ENCODE measurements at regions not wholly inside any gene's neighbourhood (a gene's known extent, or its start where the extent isn't known, plus 50 kb on each side); places are given as distances from the start of the nearest gene placed in this dataset.

DNA sequence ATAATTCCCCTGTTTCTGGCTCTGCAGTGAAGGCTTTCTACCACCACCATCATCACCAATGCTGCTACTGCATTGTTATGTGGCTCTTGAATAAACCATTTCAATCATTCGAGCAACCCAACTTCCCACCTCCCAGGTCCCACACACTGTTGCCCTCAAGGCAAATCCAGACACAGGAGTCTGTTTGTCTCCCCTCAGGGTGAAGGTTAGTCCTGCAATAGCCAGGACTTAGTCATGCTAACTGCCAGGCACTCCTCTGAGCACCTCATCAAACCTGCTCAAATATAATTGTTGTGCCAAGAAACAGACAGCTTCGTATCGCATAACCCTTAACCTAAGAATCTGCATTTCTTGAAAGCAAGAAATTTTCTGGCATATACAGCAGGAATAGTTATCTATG lies 213.2 kb downstream of the KDR start:
- H3K4me3 Mint-ChIP-seq: no peak overlapping the region
- H3K27ac Mint-ChIP-seq: no peak overlapping the region
- DNase-seq: no peak
- CTCF ChIA-PET: no interaction called here
- no peaks in the 10 kb centered on the region for H3K27me3 Mint-ChIP-seq
- Histone ChIP-seq H3K27ac (ENCODE audit: low read depth, low read length) (no peak overlapping the region), H3K4me3 (ENCODE audit: low read length) (no peak overlapping the region), H3K36me3 (ENCODE audit: insufficient read depth, low read length) (no peaks in the 10 kb centered on the region), H3K9me3 (ENCODE audit: low read length) (no peaks in the 10 kb centered on the region), H3K4me1 (ENCODE audit: insufficient read depth, low read length) (no peaks in the 10 kb centered on the region), H3K27me3 (ENCODE audit: insufficient read depth, low read length, poor library complexity, severe bottlenecking) (no peaks in the 10 kb centered on the region)
- peaks cover 3 to 6% (median 5%) of the 10 kb centered on the region in 5 donors for H3K9me3 Mint-ChIP-seq
- peaks cover 0 to 9% (median 0%) of the 10 kb centered on the region in 3 donors for H3K36me3 Mint-ChIP-seq
- POLR2A ChIA-PET: no interaction called here
- H3K4me1 Mint-ChIP-seq: no peaks in the 10 kb centered on the region

DNA sequence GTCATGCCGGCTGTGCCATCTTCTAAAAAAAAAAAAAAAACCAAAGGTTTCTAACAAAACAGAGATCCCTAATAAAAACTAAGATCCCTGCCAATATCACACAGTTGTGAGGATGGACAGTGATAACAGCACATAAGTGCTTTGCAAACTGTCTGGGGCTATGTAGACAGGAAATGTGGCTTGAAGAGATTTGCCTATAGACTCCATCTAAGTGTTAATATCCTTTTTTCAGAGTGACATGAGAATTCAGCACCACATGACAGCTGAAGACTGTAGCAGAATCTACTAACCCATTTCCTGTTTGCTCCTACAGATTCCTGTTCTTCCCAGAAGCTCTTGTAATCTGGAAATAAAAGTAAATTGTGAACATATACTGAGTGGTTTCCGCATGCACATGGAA lies 215.4 kb downstream of the KDR start:
- no peaks in the 10 kb centered on the region for H3K27me3 ChIP-seq (ENCODE audit: insufficient read depth, low read length, poor library complexity, severe bottlenecking)
- Mint-ChIP-seq H3K4me3 (no peak overlapping the region), H3K27me3 (no peaks in the 10 kb centered on the region), H3K36me3 (peaks cover 0 to 23% (median 0%) of the 10 kb centered on the region in 3 donors), H3K9me3 (peaks cover 7 to 12% (median 9%) of the 10 kb centered on the region in 5 donors), H3K27ac (no peak overlapping the region), H3K4me1 (no peaks in the 10 kb centered on the region)
- CTCF ChIA-PET: no interaction called here
- no peaks in the 10 kb centered on the region for H3K9me3 ChIP-seq (ENCODE audit: low read length)
- H3K4me1 ChIP-seq (ENCODE audit: insufficient read depth, low read length): no peaks in the 10 kb centered on the region
- no peak overlapping the region for H3K4me3 ChIP-seq (ENCODE audit: low read length)
- POLR2A ChIA-PET: no interaction called here
- no peak overlapping the region for H3K27ac ChIP-seq (ENCODE audit: low read depth, low read length)
- no peak for DNase-seq
- H3K36me3 ChIP-seq (ENCODE audit: insufficient read depth, low read length): no peaks in the 10 kb centered on the region

GRCh38 chr4:54908763-54909162 lies 216.6 kb downstream of the KDR start:
- H3K27ac Mint-ChIP-seq: no peak overlapping the region
- no peak overlapping the region for H3K4me3 Mint-ChIP-seq
- H3K36me3 Mint-ChIP-seq: peaks cover 0 to 27% (median 0%) of the 10 kb centered on the region in 3 donors
- POLR2A ChIA-PET: no interaction called here
- Histone ChIP-seq H3K4me1 (ENCODE audit: insufficient read depth, low read length) (no peaks in the 10 kb centered on the region), H3K9me3 (ENCODE audit: low read length) (no peaks in the 10 kb centered on the region), H3K27ac (ENCODE audit: low read depth, low read length) (no peak overlapping the region), H3K27me3 (ENCODE audit: insufficient read depth, low read length, poor library complexity, severe bottlenecking) (no peaks in the 10 kb centered on the region), H3K4me3 (ENCODE audit: low read length) (no peak overlapping the region), H3K36me3 (ENCODE audit: insufficient read depth, low read length) (no peaks in the 10 kb centered on the region)
- CTCF ChIA-PET: no interaction called here
- no peak for DNase-seq
- peaks cover 0 to 1% of the 10 kb centered on the region in 2 donors for H3K27me3 Mint-ChIP-seq
- H3K4me1 Mint-ChIP-seq: no peaks in the 10 kb centered on the region
- peaks cover 7 to 12% (median 9%) of the 10 kb centered on the region in 5 donors for H3K9me3 Mint-ChIP-seq

- H3K9me3 ChIP-seq (ENCODE audit: low read length): no peaks in the 10 kb centered on the region
- H3K27ac Mint-ChIP-seq: no peak overlapping the region
- H3K4me3 Mint-ChIP-seq: no peak overlapping the region
- DNase-seq: no peak
- no peaks in the 10 kb centered on the region for H3K4me1 Mint-ChIP-seq
- ChIA-PET CTCF (no interaction called here), POLR2A (no interaction called here)
- peaks cover 0 to 4% of the 10 kb centered on the region in 2 donors for H3K27me3 Mint-ChIP-seq
- peaks cover 7 to 12% (median 8%) of the 10 kb centered on the region in 5 donors for H3K9me3 Mint-ChIP-seq
- no peak overlapping the region for H3K4me3 ChIP-seq (ENCODE audit: low read length)
- no peaks in the 10 kb centered on the region for H3K36me3 ChIP-seq (ENCODE audit: insufficient read depth, low read length)
- no peaks in the 10 kb centered on the region for H3K4me1 ChIP-seq (ENCODE audit: insufficient read depth, low read length)
- H3K36me3 Mint-ChIP-seq: peaks cover 0 to 31% (median 0%) of the 10 kb centered on the region in 3 donors
- no peak overlapping the region for H3K27ac ChIP-seq (ENCODE audit: low read depth, low read length)
- H3K27me3 ChIP-seq (ENCODE audit: insufficient read depth, low read length, poor library complexity, severe bottlenecking): no peaks in the 10 kb centered on the region
Measured at GRCh38 chr4:54904953-54905352, 220.4 kb downstream of the KDR start.

GRCh38 chr4:54902976-54903375 lies 222.4 kb downstream of the KDR start:
- Histone ChIP-seq H3K4me3 (ENCODE audit: low read length) (no peak overlapping the region), H3K27me3 (ENCODE audit: insufficient read depth, low read length, poor library complexity, severe bottlenecking) (no peaks in the 10 kb centered on the region), H3K9me3 (ENCODE audit: low read length) (no peaks in the 10 kb centered on the region), H3K36me3 (ENCODE audit: insufficient read depth, low read length) (no peaks in the 10 kb centered on the region), H3K4me1 (ENCODE audit: insufficient read depth, low read length) (no peaks in the 10 kb centered on the region), H3K27ac (ENCODE audit: low read depth, low read length) (no peak overlapping the region)
- POLR2A ChIA-PET: no interaction called here
- peaks cover 0 to 30% (median 0%) of the 10 kb centered on the region in 3 donors for H3K36me3 Mint-ChIP-seq
- CTCF ChIA-PET: no interaction called here
- peaks cover 0 to 7% (median 0%) of the 10 kb centered on the region in 3 donors for H3K4me1 Mint-ChIP-seq
- H3K27ac Mint-ChIP-seq: no peak overlapping the region
- H3K9me3 Mint-ChIP-seq: peaks cover 5 to 12% (median 8%) of the 10 kb centered on the region in 5 donors
- no peak for DNase-seq
- no peak overlapping the region for H3K4me3 Mint-ChIP-seq
- peaks cover 0 to 4% of the 10 kb centered on the region in 2 donors for H3K27me3 Mint-ChIP-seq

GRCh38 chr4:54902271-54902670 lies 223.1 kb downstream of the KDR start:
- no peaks in the 10 kb centered on the region for H3K4me1 ChIP-seq (ENCODE audit: insufficient read depth, low read length)
- H3K27ac ChIP-seq (ENCODE audit: low read depth, low read length): no peak overlapping the region
- POLR2A ChIA-PET: no interaction called here
- no peak for DNase-seq
- peaks cover 3 to 9% (median 4%) of the 10 kb centered on the region in 5 donors for H3K9me3 Mint-ChIP-seq
- no peak overlapping the region for H3K4me3 ChIP-seq (ENCODE audit: low read length)
- CTCF ChIA-PET: no interaction called here
- H3K27me3 ChIP-seq (ENCODE audit: insufficient read depth, low read length, poor library complexity, severe bottlenecking): no peaks in the 10 kb centered on the region
- H3K4me3 Mint-ChIP-seq: no peak overlapping the region
- H3K27me3 Mint-ChIP-seq: peaks cover 0 to 4% of the 10 kb centered on the region in 2 donors
- H3K36me3 ChIP-seq (ENCODE audit: insufficient read depth, low read length): no peaks in the 10 kb centered on the region
- H3K27ac Mint-ChIP-seq: no peak overlapping the region
- H3K36me3 Mint-ChIP-seq: peaks cover 0 to 23% (median 0%) of the 10 kb centered on the region in 3 donors
- peaks cover 0 to 7% (median 0%) of the 10 kb centered on the region in 3 donors for H3K4me1 Mint-ChIP-seq
- no peaks in the 10 kb centered on the region for H3K9me3 ChIP-seq (ENCODE audit: low read length)

GRCh38 chr4:54901202-54901601 lies 224.2 kb downstream of the KDR start:
- POLR2A ChIA-PET: no interaction called here
- H3K9me3 Mint-ChIP-seq: peaks cover 2 to 3% (median 2%) of the 10 kb centered on the region in 5 donors

DNA sequence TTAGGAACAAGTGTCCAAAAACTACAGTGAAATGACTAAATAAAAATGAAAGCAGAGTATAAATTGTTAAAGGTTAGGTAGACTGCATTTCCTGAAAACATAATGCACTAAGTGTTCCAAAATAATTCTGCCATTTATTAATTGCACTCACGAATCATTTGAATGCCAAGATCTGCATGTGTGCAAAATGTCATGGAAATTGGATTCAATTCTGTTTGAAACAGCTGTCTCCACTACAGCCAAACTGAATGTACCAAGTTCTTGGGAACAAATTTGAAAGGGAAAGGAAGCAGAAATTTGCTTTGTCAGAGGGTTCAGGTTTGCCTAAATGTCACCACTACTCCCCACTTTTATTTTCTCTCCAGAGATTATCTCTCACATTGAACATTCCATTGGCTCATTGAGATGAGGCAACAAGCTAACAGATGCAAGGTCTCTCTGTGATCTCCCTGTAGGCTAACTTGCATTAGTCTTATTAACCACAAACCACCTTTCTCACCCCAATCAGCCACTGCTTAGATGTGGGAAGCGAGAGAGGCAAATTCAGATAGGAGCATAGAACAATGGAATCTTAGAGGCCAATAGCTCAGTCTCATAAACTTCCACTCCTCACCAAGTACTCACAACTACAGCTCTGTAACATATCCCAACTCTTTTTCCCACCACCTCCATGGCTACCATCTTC lies 226.6 kb downstream of the KDR start:
- Histone ChIP-seq H3K27ac (ENCODE audit: low read depth, low read length) (no peak overlapping the region), H3K27me3 (ENCODE audit: insufficient read depth, low read length, poor library complexity, severe bottlenecking) (no peaks in the 10 kb centered on the region), H3K4me3 (ENCODE audit: low read length) (no peak overlapping the region), H3K4me1 (ENCODE audit: insufficient read depth, low read length) (no peaks in the 10 kb centered on the region), H3K36me3 (ENCODE audit: insufficient read depth, low read length) (no peaks in the 10 kb centered on the region), H3K9me3 (ENCODE audit: low read length) (no peaks in the 10 kb centered on the region)
- H3K9me3 Mint-ChIP-seq: peaks cover 0 to 3% (median 0%) of the 10 kb centered on the region in 5 donors
- H3K27me3 Mint-ChIP-seq: peaks cover 0 to 3% of the 10 kb centered on the region in 2 donors
- ChIA-PET CTCF (no interaction called here), POLR2A (no interaction called here)
- H3K27ac Mint-ChIP-seq: no peak overlapping the region
- H3K36me3 Mint-ChIP-seq: peaks cover 0 to 8% (median 0%) of the 10 kb centered on the region in 3 donors
- no peak for DNase-seq
- H3K4me1 Mint-ChIP-seq: peaks cover 0 to 7% (median 0%) of the 10 kb centered on the region in 3 donors
- no peak overlapping the region for H3K4me3 Mint-ChIP-seq

More at GRCh38 chr4:54901202-54901601, 224.2 kb downstream of the KDR start:
- CTCF ChIA-PET: no interaction called here
- H3K4me1 ChIP-seq (ENCODE audit: insufficient read depth, low read length): no peaks in the 10 kb centered on the region
- peaks cover 0 to 14% (median 0%) of the 10 kb centered on the region in 3 donors for H3K36me3 Mint-ChIP-seq
- H3K4me3 Mint-ChIP-seq: no peak overlapping the region
- H3K36me3 ChIP-seq (ENCODE audit: insufficient read depth, low read length): no peaks in the 10 kb centered on the region
- no peak overlapping the region for H3K27ac Mint-ChIP-seq
- H3K9me3 ChIP-seq (ENCODE audit: low read length): no peaks in the 10 kb centered on the region
- peaks cover 0 to 4% of the 10 kb centered on the region in 2 donors for H3K27me3 Mint-ChIP-seq
- no peaks in the 10 kb centered on the region for H3K27me3 ChIP-seq (ENCODE audit: insufficient read depth, low read length, poor library complexity, severe bottlenecking)
- peaks cover 0 to 7% (median 0%) of the 10 kb centered on the region in 3 donors for H3K4me1 Mint-ChIP-seq
- H3K27ac ChIP-seq (ENCODE audit: low read depth, low read length): no peak overlapping the region
- no peak overlapping the region for H3K4me3 ChIP-seq (ENCODE audit: low read length)
- no peak for DNase-seq
